Stomach (tissue), 8 donors: ENCODE measurements at regions not wholly inside any gene's neighbourhood (a gene's known extent, or its start where the extent isn't known, plus 50 kb on each side); places are given as distances from the start of the nearest gene placed in this dataset.
"Not testable (repeated sequence)": the region's sequence is repeated elsewhere in the genome, so short reads cannot be mapped to it uniquely, and the experiment has no call there.

Experiments
- DNase-seq, 2 donors: peaks; one replicate each; pipeline versions ENCODE4 v3.0.0 to v3.0.0-alpha.2; 2013 to 2019
- H3K27ac ChIP-seq, 5 donors: fragments of 200-600 bp in 4 of 5; sonication (generic) in 4 of 5; one replicate each; pipeline ENCODE4 v1.5.1; 2013 to 2019; ENCODE audit warnings: mild to moderate bottlenecking in 1 of 5, moderate library complexity in 1 of 5
- H3K27me3 ChIP-seq, 3 donors: fragments of 200-600 bp; sonication (generic); one replicate each; pipeline ENCODE4 v1.5.1; 2017 to 2019; ENCODE audit warnings: mixed run types in 1 of 3
- H3K36me3 ChIP-seq, 4 donors: fragments of 200-600 bp; sonication (generic); 1 replicate in 3 of 4; 2 replicates in 1 of 4; pipeline ENCODE4 v1.5.1; 2016 to 2019
- H3K4me1 ChIP-seq, 4 donors: fragments of 200-600 bp; sonication (generic); one replicate each; pipeline ENCODE4 v1.5.1; 2016 to 2019
- H3K4me3 ChIP-seq, 4 donors: fragments of 200-600 bp; sonication (generic) in 3 of 4; one replicate each; pipeline ENCODE4 v1.5.1; 2016 to 2019; ENCODE audit warnings: mild to moderate bottlenecking in 1 of 4
- H3K9me3 ChIP-seq, 4 donors: fragments of 200-600 bp; sonication (generic); one replicate each; pipeline ENCODE4 v1.5.1; 2016 to 2019
- EP300 ChIP-seq: sonication (generic); formaldehyde crosslinking; IDR thresholded peaks from one replicate; pipeline ENCODE4 v1.6.1; 2017; ENCODE audit warnings: antibody characterized with exemption
- POLR2A ChIP-seq, 4 donors: fragments of 450-650 bp; IDR thresholded peaks; one replicate each; pipeline ENCODE4 v1.6.1; 2016; ENCODE audit warnings: antibody characterized with exemption in 4 of 4, control low read depth in 2 of 4, mild to moderate bottlenecking in 1 of 4, moderate library complexity in 1 of 4
- POLR2AphosphoS5 ChIP-seq, 3 donors: sonication (generic); formaldehyde crosslinking; IDR thresholded peaks; one replicate each; pipeline ENCODE4 v1.6.1; 2016; ENCODE audit warnings: antibody characterized with exemption in 3 of 3
- WGBS, 5 donors: extraction: QIAGEN DNeasy Blood & Tissue Kit in 3 of 5; methylation state at CpG; one replicate each; pipeline versions ENCODE4 v1.1.5 to v1.1.7; 2013 to 2018; 5-methylcytosine and 5-hydroxymethylcytosine counted together
- intact Hi-C: fragments of 100-400 bp; cut with DNase I; formaldehyde crosslinking; loops from one replicate; pipeline ENCODE4 v1.15.1; 2023; ENCODE audit warnings: low total_unique reads
- TF ChIP-seq, protein P1 (sequence below), 7 experiments: fragments of 450-650 bp in 4 of 7; fragments of 200-600 bp in 3 of 7; sonication (generic) in 3 of 7; IDR thresholded peaks; one replicate each; pipeline ENCODE4 v1.5.1; 2016 to 2019; ENCODE audit warnings: antibody characterized with exemption in 7 of 7, control low read depth in 2 of 7, mild to moderate bottlenecking in 1 of 7
- donor health status: healthy with polysubstance abuse.
- donor health status: Bipolar disorder and iron deficiency.
- donor health status: healthy.

DNA sequence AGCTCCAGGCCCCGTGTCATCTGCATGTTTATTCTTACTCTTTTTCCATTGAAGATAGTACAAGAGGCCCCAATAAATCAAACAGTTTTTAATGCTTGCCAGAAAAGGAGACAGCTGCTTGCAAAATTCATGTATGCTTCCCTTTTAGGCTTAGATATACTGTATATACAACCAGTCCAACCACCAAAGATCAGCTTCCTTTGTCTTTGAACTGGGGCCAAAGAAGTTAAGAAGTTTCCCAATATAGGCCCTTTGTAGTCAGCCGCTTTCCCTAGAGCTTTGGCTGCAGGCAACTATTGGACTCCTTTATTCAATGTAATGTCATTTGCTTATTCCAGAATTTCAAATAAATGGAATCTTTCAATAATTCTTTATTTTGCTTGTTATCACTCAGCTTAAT is 1395.0 kb downstream of the GATA3 start:
- Histone ChIP-seq H3K9me3 (peaks cover 0 to 10% (median 9%) of the 10 kb centered on the region in 4 donors), H3K36me3 (no peaks in the 10 kb centered on the region), H3K27ac (no peak overlapping the region), H3K4me1 (no peaks in the 10 kb centered on the region), H3K27me3 (no peaks in the 10 kb centered on the region), H3K4me3 (no peak overlapping the region)
- intact Hi-C loops: no loop called here
- TF ChIP-seq, protein P1, sequence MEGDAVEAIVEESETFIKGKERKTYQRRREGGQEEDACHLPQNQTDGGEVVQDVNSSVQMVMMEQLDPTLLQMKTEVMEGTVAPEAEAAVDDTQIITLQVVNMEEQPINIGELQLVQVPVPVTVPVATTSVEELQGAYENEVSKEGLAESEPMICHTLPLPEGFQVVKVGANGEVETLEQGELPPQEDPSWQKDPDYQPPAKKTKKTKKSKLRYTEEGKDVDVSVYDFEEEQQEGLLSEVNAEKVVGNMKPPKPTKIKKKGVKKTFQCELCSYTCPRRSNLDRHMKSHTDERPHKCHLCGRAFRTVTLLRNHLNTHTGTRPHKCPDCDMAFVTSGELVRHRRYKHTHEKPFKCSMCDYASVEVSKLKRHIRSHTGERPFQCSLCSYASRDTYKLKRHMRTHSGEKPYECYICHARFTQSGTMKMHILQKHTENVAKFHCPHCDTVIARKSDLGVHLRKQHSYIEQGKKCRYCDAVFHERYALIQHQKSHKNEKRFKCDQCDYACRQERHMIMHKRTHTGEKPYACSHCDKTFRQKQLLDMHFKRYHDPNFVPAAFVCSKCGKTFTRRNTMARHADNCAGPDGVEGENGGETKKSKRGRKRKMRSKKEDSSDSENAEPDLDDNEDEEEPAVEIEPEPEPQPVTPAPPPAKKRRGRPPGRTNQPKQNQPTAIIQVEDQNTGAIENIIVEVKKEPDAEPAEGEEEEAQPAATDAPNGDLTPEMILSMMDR (IDR thresholded peaks at IDR 0.05): no peak
- TF ChIP-seq EP300: no peak
- no peak for TF ChIP-seq POLR2AphosphoS5 (IDR thresholded peaks at IDR 0.05)
- TF ChIP-seq POLR2A (IDR thresholded peaks at IDR 0.05): no peak
- DNase-seq: peak in 1 of 2 donors; percentile 3
- WGBS, 5 donors: 52 to 70% (median 66%) methylated on average over 2 of the region's 2 CpGs

GRCh38 chr10:9450801-9451200 is 1396.3 kb downstream of the GATA3 start:
- 58 to 76% (median 72%) methylated on average over 2 of the region's 2 CpGs for WGBS, 5 donors
- Histone ChIP-seq H3K4me3 (no peak overlapping the region), H3K4me1 (no peaks in the 10 kb centered on the region), H3K27ac (no peak overlapping the region), H3K36me3 (no peaks in the 10 kb centered on the region), H3K9me3 (peaks cover 0 to 15% (median 14%) of the 10 kb centered on the region in 4 donors), H3K27me3 (no peaks in the 10 kb centered on the region)
- DNase-seq: no peak
- intact Hi-C loops: no loop called here
- TF ChIP-seq EP300 (no peak), POLR2AphosphoS5 (IDR thresholded peaks at IDR 0.05) (no peak), POLR2A (IDR thresholded peaks at IDR 0.05) (no peak)
- TF ChIP-seq, protein P1 (IDR thresholded peaks at IDR 0.05): no peak

DNA sequence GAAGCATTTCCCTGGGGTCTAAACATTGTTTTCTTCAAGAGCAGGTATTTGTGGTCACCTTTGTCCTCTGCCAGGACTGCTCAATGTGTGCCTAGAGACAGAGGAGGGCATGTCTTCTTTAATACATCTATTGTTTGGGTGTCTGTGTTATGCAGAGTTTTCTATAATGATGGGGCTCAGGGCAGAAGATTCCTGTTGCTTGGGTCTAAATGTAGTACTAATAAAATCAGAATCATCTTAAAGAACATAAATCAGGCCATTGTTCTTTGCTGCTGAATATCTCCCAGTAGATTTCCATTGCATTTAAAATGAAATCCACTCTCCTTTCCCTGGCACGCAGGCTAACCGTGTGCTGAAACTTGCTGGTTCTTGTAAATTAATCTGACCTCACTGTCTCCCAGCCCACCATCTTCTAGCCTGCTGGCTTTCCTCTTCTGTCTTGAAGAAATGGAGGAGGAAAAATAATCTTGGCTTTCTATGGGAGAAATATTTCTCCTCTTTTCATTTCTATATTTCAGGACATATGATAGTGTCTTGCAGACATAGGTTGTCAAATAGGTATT is 1396.8 kb downstream of the GATA3 start:
- intact Hi-C loops: no loop called here
- Histone ChIP-seq H3K27ac (no peak overlapping the region), H3K4me1 (no peaks in the 10 kb centered on the region), H3K36me3 (no peaks in the 10 kb centered on the region), H3K4me3 (no peak overlapping the region), H3K9me3 (peaks cover 0 to 15% (median 14%) of the 10 kb centered on the region in 4 donors), H3K27me3 (no peaks in the 10 kb centered on the region)
- peak in 1 of 2 donors; percentile 3 for DNase-seq
- TF ChIP-seq, protein P1 (IDR thresholded peaks at IDR 0.05): no peak
- no peak for TF ChIP-seq EP300
- no peak for TF ChIP-seq POLR2A (IDR thresholded peaks at IDR 0.05)
- TF ChIP-seq POLR2AphosphoS5 (IDR thresholded peaks at IDR 0.05): no peak
- WGBS, 5 donors: 78 to 94% (median 90%) methylated on average over 2 of the region's 2 CpGs

DNA sequence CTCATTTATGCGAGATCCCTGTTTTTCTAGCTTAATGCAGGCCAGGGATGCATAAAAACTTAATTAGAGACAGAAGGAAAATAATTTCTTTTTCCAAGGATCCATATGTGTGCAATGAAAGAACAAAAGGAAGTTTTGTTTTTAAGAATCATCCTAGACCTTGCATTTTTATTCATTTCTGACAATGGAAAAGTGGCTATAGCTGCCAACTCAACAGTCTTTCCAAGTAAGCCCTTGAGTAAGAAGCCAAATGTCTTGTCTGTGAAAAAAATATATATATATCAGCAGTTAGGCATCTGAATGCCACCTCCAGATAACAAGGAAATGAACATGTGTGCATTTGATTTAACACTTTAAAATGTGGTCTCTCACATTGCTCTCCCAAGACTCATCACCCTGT is 1397.6 kb downstream of the GATA3 start:
- Histone ChIP-seq H3K27me3 (no peaks in the 10 kb centered on the region), H3K4me1 (no peaks in the 10 kb centered on the region), H3K36me3 (no peaks in the 10 kb centered on the region), H3K9me3 (peaks cover 0 to 15% (median 14%) of the 10 kb centered on the region in 4 donors), H3K27ac (no peak overlapping the region), H3K4me3 (no peak overlapping the region)
- no peak for TF ChIP-seq POLR2AphosphoS5 (IDR thresholded peaks at IDR 0.05)
- TF ChIP-seq, protein P1 (IDR thresholded peaks at IDR 0.05): no peak
- no peak for TF ChIP-seq EP300
- TF ChIP-seq POLR2A (IDR thresholded peaks at IDR 0.05): no peak
- intact Hi-C loops: no loop called here
- 56 to 78% (median 70%) methylated on average over 1 of the region's 1 CpG for WGBS, 5 donors
- DNase-seq: no peak

DNA sequence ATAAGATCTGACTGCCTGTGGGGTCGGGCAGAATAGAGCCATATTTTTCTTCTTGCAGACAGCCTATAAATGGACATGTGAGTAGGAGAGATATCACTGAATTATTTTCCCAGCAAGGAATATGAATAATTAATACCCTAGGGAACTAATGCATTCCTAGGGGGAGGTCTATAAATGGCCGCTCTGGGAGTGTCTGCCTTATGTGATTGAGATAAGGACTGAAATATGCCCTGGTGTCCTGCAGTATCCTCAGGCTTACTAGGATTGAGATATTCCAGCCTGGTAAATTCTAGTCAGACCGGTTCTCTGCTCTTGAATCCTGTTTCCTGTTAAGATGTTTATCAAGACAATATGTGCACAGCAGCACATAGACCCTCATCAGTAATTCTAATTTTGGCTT is 1399.4 kb downstream of the GATA3 start:
- H3K4me1 ChIP-seq, H3K4me3 ChIP-seq, H3K36me3 ChIP-seq, intact Hi-C loops, H3K27ac ChIP-seq, H3K27me3 ChIP-seq, DNase-seq: not testable (repeated sequence)
- H3K9me3 ChIP-seq: peaks cover 0 to 15% (median 14%) of the 10 kb centered on the region in 4 donors
- 81 to 93% (median 85%) methylated on average over 3 of the region's 3 CpGs for WGBS, 5 donors
